ENCODE measurements at regions not wholly inside any gene's neighbourhood (a gene's known extent, or its start where the extent isn't known, plus 50 kb on each side); places are given as distances from the start of the nearest gene placed in this dataset.

DNA sequence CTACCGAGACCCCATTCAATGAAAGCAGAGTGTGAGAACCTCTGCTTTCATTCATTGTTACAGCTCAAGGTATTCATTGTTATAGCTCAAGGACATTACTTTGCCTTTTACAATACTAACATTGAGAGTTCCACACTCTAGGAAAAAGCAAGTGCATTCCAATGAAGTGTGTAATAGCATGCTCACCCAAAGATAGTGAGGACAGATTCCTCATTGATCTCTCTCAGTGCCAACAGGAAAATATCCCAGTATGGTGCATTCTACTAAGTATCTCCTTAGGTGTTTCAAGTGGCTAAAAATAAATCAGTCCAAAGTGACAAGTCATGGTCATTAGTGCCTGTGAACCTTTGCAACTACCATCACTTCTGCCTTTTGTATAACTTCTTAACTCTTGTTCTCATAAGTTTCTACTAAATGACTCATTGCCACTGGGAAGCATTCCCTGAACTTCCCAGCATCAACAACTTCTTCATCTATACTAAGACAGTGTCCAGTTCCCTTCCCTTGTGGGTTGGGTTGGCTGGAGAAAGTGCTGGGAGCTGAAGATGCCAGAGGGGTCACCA lies 140.7 kb upstream of the STXBP5 start:
- TF ChIP-seq, protein P1, sequence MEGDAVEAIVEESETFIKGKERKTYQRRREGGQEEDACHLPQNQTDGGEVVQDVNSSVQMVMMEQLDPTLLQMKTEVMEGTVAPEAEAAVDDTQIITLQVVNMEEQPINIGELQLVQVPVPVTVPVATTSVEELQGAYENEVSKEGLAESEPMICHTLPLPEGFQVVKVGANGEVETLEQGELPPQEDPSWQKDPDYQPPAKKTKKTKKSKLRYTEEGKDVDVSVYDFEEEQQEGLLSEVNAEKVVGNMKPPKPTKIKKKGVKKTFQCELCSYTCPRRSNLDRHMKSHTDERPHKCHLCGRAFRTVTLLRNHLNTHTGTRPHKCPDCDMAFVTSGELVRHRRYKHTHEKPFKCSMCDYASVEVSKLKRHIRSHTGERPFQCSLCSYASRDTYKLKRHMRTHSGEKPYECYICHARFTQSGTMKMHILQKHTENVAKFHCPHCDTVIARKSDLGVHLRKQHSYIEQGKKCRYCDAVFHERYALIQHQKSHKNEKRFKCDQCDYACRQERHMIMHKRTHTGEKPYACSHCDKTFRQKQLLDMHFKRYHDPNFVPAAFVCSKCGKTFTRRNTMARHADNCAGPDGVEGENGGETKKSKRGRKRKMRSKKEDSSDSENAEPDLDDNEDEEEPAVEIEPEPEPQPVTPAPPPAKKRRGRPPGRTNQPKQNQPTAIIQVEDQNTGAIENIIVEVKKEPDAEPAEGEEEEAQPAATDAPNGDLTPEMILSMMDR (conservative IDR thresholded peaks at IDR 0.05): no peak
- no peak for TF ChIP-seq EZH2 (IDR thresholded peaks at IDR 0.05; ENCODE audit: low read depth)
